IMR-90 (cell line): ENCODE measurements at regions not wholly inside any gene's neighbourhood (a gene's known extent, or its start where the extent isn't known, plus 50 kb on each side); places are given as distances from the start of the nearest gene placed in this dataset.

ENCODE experiments used
- CEBPB ChIP-seq: IDR thresholded peaks from 2 replicates; pipeline ENCODE4 v1.6.1; 2012; ENCODE audit warnings: low read depth, low read length, improper control_type of control experiment
- CTCF ChIP-seq: conservative IDR thresholded peaks from 2 replicates; pipeline ENCODE4 v1.5.1; 2012; ENCODE audit warnings: mild to moderate bottlenecking, low read depth, low read length, improper control_type of control experiment
- FOS ChIP-seq: fragments of 150-350 bp; IDR thresholded peaks from 2 replicates; pipeline ENCODE4 v1.6.1; 2016; ENCODE audit warnings: low read depth, low read length
- MAZ ChIP-seq: IDR thresholded peaks from 2 replicates; pipeline ENCODE4 v1.6.1; 2012; ENCODE audit warnings: low read depth, mild to moderate bottlenecking, low read length, improper control_type of control experiment, moderate library complexity, borderline replicate concordance
- POLR2A ChIP-seq: IDR thresholded peaks from 2 replicates; pipeline ENCODE4 v1.6.1; 2012; ENCODE audit warnings: mild to moderate bottlenecking, low read depth, low read length
- RAD21 ChIP-seq: IDR thresholded peaks from 2 replicates; pipeline ENCODE4 v1.6.1; 2012; ENCODE audit warnings: low read length, improper control_type of control experiment
- RCOR1 ChIP-seq: IDR thresholded peaks from 2 replicates; pipeline ENCODE4 v1.6.1; 2012; ENCODE audit warnings: mild to moderate bottlenecking, low read length, improper control_type of control experiment; ENCODE audit not compliant: insufficient replicate concordance
- SMC3 ChIP-seq: fragments of 150-350 bp; IDR thresholded peaks from 2 replicates; pipeline ENCODE4 v1.6.1; 2016; ENCODE audit warnings: low read depth, mild to moderate bottlenecking, antibody characterized with exemption, low read length, moderate library complexity

GRCh38 chr16:52958951-52959350, 93.7 kb downstream of the CHD9NB start:
- TF ChIP-seq CTCF (no peak), POLR2A (no peak), RCOR1 (no peak), CEBPB (no peak), MAZ (no peak), SMC3 (no peak), RAD21 (no peak), FOS (no peak)
